Dermis microvascular lymphatic vessel endothelial cell (primary cell): ENCODE measurements at regions not wholly inside any gene's neighbourhood (a gene's known extent, or its start where the extent isn't known, plus 50 kb on each side); places are given as distances from the start of the nearest gene placed in this dataset.
"Not testable (repeated sequence)": the region's sequence is repeated elsewhere in the genome, so short reads cannot be mapped to it uniquely, and the experiment has no call there.

Experiments used
- DNase-seq, 2 donors: peaks; one replicate each; pipeline versions ENCODE4 v3.0.0 to v3.0.0-alpha.2; 2010; ENCODE audit warnings: low read depth in 2 of 2

DNA sequence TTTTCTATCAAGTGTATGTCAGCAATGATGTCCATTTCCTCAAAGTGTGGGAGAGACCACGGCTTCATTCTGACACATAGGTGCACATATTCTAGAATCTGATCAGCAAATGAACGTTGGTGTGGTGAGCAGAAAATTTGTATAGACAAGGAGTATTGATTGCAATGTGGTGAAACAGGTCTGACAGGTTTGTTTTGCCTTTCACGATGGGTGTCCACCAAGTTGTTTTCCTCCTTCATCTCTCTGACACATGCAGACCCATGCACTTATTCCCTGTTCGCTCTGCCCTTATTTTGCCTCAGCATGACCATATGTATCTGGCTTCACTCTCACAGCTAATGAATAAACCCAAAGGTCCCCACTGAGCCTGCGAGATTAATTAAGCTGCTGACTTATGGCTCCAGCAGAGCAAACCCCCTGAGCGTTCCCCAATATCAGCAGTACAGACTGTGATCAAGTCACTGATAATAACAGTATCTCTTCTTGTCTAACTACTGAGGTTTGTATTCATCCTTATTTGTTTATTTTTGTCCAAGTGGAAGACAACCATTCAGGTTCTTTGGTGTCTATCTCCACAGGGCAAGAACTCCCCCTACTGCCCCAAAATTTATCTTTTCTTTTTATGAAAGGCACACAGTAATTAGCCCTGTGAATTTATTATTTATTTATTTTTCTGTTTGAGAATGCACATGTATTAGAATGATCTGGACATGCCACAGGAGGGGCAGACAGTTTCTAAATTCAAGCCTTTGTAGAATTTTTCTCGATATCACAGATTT is 178.3 kb upstream of the HSFY2 start:
- no peak for DNase-seq

DNA sequence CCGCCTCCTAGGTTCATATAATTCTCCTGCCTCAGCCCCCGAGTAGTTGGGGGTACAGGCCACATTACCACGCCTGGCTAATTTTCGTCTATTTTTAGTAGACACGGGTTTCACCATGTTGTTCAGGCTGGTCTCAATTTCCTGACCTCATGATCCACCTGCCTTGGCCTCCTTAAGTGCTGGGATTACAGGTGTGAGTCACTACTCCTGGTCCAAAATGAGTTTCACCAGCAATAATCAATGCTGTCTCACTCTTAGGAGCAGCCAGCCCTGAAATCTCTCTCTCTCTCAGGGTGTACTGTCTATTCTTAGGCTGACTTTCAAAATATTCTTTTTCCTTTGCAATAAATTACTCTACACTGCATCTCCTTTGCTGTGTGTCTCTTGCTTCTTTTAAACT is 177.5 kb upstream of the HSFY2 start:
- no peak for DNase-seq

DNA sequence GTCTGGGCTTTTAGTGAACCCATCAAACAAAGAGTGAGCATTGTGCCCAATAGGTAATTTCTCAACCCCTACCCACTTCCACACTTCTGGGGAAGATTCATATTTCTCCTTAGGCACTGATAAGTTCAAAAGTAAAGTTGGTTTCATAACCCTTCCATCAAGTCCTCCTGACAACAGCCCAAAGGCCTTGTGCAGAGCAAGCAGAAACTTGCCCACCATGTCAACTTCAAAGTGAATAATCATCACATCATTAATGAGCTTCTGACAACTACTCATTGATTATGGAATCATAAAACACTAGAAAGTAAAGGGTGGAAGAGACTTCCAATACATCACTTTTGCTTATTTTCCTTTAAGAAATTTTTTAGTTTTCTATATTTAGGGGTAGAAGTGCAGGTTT is 163.3 kb upstream of the HSFY2 start:
- DNase-seq = no peak

GRCh38 chrY:18919256-18919655 is 145.7 kb upstream of the HSFY2 start:
- no peak for DNase-seq

DNA sequence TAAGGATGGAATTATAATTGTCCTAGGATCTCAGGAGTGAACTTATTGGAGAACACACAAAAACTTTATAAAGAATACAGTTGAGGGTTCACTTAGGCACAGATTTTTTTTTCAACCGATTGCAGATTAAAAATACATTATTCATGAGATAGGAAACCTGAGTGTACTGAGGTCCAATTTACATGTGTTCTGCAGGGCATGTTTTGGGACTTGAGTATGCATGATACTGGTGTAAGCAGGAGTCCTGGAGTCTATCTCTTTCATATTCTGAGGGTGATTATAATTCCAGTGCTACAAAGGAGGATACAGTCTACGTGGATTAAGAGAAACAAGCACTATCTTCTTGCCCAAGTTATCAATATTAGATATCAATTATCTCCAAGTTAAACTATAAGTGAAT is 139.3 kb upstream of the HSFY2 start:
- no peak for DNase-seq

GRCh38 chrY:18909846-18910245 is 136.3 kb upstream of the HSFY2 start:
- no peak for DNase-seq

DNA sequence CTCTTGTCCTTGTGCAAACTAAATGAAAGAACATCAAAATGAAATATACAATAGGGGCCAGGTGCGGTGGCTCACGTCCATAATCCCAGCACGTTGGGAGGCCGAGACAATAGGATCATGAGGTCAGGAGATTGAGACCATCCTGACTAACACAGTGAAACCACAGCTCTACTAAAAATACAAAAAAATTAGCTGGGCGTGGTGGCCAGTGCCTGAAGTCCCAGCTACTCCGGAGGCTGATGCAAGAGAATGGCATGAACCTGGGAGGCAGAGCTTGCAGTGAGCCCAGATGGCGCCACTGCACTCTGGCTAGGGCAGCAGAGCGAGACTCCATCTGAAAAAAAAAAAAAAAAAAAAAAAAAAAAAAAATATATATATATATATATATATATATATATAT is 132.7 kb upstream of the HSFY2 start:
- not testable (repeated sequence) for DNase-seq

- no peak for DNase-seq
Observed at GRCh38 chrY:18904296-18904695, 130.8 kb upstream of the HSFY2 start.

DNA sequence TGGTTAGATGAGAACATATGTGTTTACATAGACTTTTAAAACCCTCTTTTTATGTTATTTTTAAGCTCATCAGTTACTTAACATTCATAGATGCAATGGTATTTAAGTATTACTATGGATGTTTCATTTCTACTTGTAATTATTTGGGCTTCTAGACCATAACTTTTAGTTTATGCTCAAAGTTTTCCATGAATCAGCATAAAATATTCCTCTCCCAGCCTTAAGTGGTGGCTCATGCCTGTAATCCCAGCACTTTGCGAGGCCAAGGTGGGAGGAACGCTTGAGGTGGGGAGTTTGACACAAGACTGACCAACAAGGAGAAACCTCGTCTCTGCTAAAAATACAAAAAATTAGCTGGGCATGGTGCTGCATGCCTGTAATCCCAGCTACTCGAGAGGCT is 118.5 kb upstream of the HSFY2 start:
- no peak for DNase-seq

GRCh38 chrY:18889548-18889947 is 116.0 kb upstream of the HSFY2 start:
- DNase-seq = no peak

DNA sequence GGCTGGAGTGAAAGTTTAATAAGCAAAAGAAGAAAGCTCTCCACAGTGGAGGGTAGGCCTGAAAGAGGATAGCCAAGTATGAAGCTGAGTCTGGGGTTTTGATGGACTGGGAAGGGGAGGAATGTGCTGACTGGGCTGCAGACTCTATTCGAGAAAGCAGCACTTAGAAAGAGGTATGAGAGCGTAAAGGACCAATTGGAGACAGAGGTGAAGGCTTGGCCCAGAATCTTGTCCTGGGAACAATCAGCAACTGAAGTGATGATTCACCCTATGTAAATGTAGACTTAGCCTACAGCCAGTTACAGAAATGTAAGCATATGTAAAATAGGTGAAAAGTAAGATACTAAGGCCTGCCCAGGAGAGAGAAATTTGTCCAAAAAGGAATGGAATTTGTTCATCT is 111.2 kb upstream of the HSFY2 start:
- no peak for DNase-seq

GRCh38 chrY:18869145-18869544 is 95.6 kb upstream of the HSFY2 start:
- DNase-seq = not testable (repeated sequence)

- not testable (repeated sequence) for DNase-seq
Observed at GRCh38 chrY:18866887-18867551, 93.5 kb upstream of the HSFY2 start.

DNA sequence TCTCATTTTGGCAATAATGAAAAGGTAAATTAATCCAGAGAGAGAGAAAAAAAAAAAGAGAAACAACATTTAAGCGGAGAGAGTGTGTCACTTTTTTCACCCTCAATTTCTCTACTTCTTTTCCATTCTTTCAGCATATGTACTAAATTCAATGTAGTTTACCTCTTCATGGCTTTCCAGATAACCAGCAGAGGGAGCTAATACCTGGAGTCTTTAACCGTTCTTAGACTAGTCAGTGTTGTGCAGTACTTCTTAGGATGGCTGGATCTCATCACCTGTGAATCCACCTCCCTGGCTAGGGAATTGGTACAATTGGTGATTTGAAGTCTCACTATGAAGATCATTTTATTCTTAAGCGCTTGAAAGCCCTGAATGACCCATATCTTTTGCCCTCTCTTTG is 87.3 kb upstream of the HSFY2 start:
- DNase-seq = not testable (repeated sequence)

- not testable (repeated sequence) for DNase-seq
Observed at GRCh38 chrY:18858484-18859191, 85.1 kb upstream of the HSFY2 start.

DNA sequence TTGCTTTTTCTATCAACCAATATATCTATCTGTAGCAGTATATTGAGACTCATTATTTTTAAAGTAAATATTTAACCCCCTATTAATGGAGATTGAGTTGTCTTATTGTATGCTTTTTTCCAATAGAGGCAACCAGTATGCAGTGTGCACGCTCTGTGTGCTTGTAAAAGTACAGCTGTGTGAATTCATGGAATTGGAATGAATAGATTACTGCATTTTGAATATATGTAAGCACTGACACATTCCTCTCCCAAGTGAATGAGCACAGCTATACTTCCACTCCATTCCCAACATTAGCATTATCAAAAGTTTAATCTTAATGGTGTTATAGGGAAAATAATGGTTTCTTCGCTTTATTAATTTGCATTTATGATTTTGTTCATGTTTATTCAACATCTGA is 81.6 kb upstream of the HSFY2 start:
- DNase-seq = not testable (repeated sequence)

DNA sequence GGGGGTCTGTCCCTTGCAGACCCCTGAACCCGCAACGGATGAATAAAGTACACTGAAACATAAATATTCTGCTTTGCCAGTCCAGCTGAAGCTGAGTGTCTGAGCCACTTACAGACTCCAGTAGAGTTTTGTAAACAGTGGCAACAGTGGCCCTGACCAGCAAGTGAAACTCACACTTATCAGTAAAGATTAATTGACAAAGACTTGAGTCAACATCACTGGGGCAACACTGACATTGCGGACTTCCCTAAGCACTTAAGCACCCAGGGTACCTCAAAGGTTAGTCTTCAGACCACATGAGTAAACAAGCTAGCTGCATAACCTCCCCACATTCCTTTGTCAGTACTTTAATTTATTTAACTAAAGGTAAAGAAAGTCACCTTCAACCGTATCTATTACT is 79.8 kb upstream of the HSFY2 start:
- DNase-seq = not testable (repeated sequence)

DNA sequence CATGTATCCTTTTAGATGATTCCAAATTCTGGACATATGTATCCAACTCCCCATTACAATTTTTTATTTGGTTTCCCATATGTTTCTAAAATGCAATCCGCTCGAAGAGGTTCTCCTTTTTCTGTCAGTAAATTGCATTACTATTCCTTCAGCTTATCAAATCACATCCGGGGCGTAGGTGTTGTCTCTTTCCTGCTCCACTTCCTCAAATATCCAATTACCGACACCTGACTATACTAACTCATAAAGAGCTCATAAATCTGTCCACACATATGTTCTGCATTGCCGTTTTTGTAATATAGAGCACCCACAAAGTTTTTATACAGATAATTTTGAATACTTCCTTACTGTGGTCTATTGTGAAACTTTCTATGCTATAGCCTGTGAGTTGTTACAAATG is 63.1 kb upstream of the HSFY2 start:
- not testable (repeated sequence) for DNase-seq
